ENCODE measurements at regions not wholly inside any gene's neighbourhood (a gene's known extent, or its start where the extent isn't known, plus 50 kb on each side); places are given as distances from the start of the nearest gene placed in this dataset.

- intact Hi-C loops (cut with DNase I; ENCODE audit: low total_unique reads) (no loop called here), in situ Hi-C loops (cut with MboI; ENCODE audit: low sequenced_read_pairs in 4 of 4) (no loop called here)
- H3K27ac ChIP-seq: no peak overlapping the region
- H3K4me3 ChIP-seq: no peak overlapping the region
- no peaks in the 10 kb centered on the region for H3K27me3 ChIP-seq
- ATAC-seq (no peak), DNase-seq (no peak)
- TF ChIP-seq, protein P1, sequence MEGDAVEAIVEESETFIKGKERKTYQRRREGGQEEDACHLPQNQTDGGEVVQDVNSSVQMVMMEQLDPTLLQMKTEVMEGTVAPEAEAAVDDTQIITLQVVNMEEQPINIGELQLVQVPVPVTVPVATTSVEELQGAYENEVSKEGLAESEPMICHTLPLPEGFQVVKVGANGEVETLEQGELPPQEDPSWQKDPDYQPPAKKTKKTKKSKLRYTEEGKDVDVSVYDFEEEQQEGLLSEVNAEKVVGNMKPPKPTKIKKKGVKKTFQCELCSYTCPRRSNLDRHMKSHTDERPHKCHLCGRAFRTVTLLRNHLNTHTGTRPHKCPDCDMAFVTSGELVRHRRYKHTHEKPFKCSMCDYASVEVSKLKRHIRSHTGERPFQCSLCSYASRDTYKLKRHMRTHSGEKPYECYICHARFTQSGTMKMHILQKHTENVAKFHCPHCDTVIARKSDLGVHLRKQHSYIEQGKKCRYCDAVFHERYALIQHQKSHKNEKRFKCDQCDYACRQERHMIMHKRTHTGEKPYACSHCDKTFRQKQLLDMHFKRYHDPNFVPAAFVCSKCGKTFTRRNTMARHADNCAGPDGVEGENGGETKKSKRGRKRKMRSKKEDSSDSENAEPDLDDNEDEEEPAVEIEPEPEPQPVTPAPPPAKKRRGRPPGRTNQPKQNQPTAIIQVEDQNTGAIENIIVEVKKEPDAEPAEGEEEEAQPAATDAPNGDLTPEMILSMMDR (IDR thresholded peaks at IDR 0.05 in 4 of 5, conservative IDR thresholded peaks at IDR 0.05 in 1 of 5): no peak
- no peak for TF ChIP-seq POLR2A (IDR thresholded peaks at IDR 0.05)
- H3K9me3 ChIP-seq: no peaks in the 10 kb centered on the region
- no peaks in the 10 kb centered on the region for H3K36me3 ChIP-seq
- H3K4me1 ChIP-seq: no peaks in the 10 kb centered on the region
Measured at GRCh38 chr11:91170711-91171110, 947.9 kb upstream of the CHORDC1 start.

DNA sequence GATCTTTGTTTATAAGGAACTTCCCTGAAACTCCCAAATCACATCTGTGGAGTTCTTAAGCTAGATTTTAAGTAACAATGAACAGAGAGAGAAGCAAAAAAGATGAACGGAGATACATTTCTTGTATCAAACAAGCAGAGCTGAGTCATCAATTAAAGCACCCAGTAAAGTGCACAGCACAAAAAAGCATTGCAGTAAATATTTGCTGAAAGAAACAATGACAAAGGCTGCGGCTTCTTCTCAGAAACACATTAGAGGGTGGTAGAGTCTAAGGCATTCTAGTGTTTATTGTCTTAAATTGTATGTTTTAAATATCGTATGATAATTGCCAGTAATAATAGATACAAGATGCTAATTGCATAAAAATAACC lies 941.6 kb upstream of the CHORDC1 start:
- H3K27me3 ChIP-seq: no peaks in the 10 kb centered on the region
- no peak for ATAC-seq
- in situ Hi-C loops (cut with MboI; ENCODE audit: low sequenced_read_pairs in 4 of 4): no loop called here

DNA sequence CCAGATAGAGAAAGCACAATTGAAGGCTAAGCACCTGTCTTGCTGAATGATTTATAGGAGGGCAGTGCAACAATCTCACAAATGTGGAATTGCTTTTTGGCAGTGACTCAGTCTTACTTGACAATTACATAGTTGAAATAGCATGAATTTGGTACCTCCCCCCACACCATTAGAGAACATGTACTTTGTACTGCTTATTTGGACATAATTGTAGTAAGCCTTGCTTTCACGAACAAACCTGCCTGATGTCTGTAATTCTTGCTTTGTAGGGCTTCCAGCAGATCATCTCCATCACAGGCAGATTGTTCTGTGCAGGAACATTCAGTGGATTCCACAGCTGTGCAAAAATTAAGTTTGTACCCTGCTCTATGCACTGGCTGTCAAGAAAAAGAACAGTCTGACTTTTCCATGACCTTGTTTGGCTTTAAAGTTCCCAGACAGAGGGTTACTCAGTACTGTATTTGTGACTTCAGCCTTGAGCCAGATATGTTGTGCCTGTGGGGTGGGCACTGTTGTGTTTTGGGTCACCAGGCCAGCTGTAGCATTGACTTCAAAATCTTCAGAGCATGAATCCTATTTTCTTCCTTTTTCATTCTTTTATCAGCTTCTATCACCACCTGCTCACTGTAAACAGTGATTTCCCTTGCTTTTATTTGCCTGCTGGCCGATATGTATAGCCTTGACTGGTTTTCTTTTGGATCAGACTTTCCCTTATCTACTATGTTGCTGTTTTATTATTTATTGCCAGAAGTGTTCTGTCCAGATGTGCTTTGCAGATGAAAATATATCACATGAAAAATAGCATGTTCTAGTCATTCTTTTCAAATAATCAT lies 941.0 kb upstream of the CHORDC1 start:
- intact Hi-C loops (cut with DNase I; ENCODE audit: low total_unique reads) (no loop called here), in situ Hi-C loops (cut with MboI; ENCODE audit: low sequenced_read_pairs in 4 of 4) (no loop called here)
- TF ChIP-seq POLR2A (IDR thresholded peaks at IDR 0.05): no peak
- TF ChIP-seq, protein P1 (IDR thresholded peaks at IDR 0.05 in 4 of 5, conservative IDR thresholded peaks at IDR 0.05 in 1 of 5): no peak
- ATAC-seq: peak in 1 of 2 donors; percentile 26
- no peak for DNase-seq
- Histone ChIP-seq H3K27me3 (no peaks in the 10 kb centered on the region), H3K36me3 (no peaks in the 10 kb centered on the region), H3K4me1 (no peaks in the 10 kb centered on the region), H3K27ac (no peak overlapping the region), H3K4me3 (no peak overlapping the region), H3K9me3 (no peaks in the 10 kb centered on the region)

More for the DNA sequence above, 941.6 kb upstream of the CHORDC1 start:
- Histone ChIP-seq H3K27ac (no peak overlapping the region), H3K36me3 (no peaks in the 10 kb centered on the region), H3K9me3 (no peaks in the 10 kb centered on the region), H3K4me1 (no peaks in the 10 kb centered on the region), H3K4me3 (no peak overlapping the region)
- intact Hi-C loops (cut with DNase I; ENCODE audit: low total_unique reads): no loop called here
- DNase-seq: no peak
- TF ChIP-seq POLR2A (IDR thresholded peaks at IDR 0.05): no peak
- TF ChIP-seq, protein P1 (IDR thresholded peaks at IDR 0.05 in 4 of 5, conservative IDR thresholded peaks at IDR 0.05 in 1 of 5): no peak

DNA sequence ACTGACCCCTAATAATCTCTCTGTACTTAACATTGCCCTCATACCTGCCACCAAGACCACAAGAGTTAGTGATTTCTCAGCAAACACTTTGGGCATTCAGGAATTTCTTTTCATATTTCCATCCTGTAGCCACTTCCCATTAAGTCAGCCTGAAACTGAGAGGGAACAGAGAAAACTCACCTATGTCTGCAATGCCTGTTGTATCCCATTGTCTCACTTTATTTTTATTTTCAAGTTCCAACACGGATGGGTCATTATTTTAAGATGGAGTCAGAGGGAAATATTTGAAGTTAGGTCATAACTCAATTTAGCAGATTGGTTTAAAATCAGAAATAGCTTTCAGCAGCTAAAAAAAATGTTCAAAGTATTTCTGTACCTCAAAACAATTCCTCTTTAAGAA lies 937.8 kb upstream of the CHORDC1 start:
- DNase-seq: no peak
- no peak overlapping the region for H3K4me3 ChIP-seq

More for the DNA sequence above, 937.8 kb upstream of the CHORDC1 start:
- no peak for ATAC-seq
- intact Hi-C loops (cut with DNase I; ENCODE audit: low total_unique reads) (no loop called here), in situ Hi-C loops (cut with MboI; ENCODE audit: low sequenced_read_pairs in 4 of 4) (no loop called here)
- no peaks in the 10 kb centered on the region for H3K9me3 ChIP-seq
- no peak overlapping the region for H3K27ac ChIP-seq
- TF ChIP-seq POLR2A (IDR thresholded peaks at IDR 0.05): no peak
- TF ChIP-seq, protein P1 (IDR thresholded peaks at IDR 0.05 in 4 of 5, conservative IDR thresholded peaks at IDR 0.05 in 1 of 5): no peak
- H3K27me3 ChIP-seq: no peaks in the 10 kb centered on the region
- H3K36me3 ChIP-seq: no peaks in the 10 kb centered on the region
- H3K4me1 ChIP-seq: no peaks in the 10 kb centered on the region
